ENCODE measurements at regions not wholly inside any gene's neighbourhood (a gene's known extent, or its start where the extent isn't known, plus 50 kb on each side); places are given as distances from the start of the nearest gene placed in this dataset.

GRCh38 chr16:77549876-77550275, 115.0 kb upstream of the ADAMTS18 start:
- DNase-seq (no peak), ATAC-seq (no peak)
- H3K27ac Mint-ChIP-seq: no peak overlapping the region
- TF ChIP-seq, protein P1, sequence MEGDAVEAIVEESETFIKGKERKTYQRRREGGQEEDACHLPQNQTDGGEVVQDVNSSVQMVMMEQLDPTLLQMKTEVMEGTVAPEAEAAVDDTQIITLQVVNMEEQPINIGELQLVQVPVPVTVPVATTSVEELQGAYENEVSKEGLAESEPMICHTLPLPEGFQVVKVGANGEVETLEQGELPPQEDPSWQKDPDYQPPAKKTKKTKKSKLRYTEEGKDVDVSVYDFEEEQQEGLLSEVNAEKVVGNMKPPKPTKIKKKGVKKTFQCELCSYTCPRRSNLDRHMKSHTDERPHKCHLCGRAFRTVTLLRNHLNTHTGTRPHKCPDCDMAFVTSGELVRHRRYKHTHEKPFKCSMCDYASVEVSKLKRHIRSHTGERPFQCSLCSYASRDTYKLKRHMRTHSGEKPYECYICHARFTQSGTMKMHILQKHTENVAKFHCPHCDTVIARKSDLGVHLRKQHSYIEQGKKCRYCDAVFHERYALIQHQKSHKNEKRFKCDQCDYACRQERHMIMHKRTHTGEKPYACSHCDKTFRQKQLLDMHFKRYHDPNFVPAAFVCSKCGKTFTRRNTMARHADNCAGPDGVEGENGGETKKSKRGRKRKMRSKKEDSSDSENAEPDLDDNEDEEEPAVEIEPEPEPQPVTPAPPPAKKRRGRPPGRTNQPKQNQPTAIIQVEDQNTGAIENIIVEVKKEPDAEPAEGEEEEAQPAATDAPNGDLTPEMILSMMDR (IDR thresholded peaks at IDR 0.05): no peak
- intact Hi-C loops (cut with micrococcal nuclease): no loop called here
- peaks cover 3% of the 10 kb centered on the region for H3K27me3 Mint-ChIP-seq
- CTCF ChIA-PET: interaction anchor here (1.1 kb wide), 1 partner anchor 34 kb away, joined by 3 read pairs; no protein-coding TSS in a partner anchor
- no peak overlapping the region for H3K4me3 Mint-ChIP-seq
- H3K4me1 Mint-ChIP-seq (ENCODE audit: low read depth): no peaks in the 10 kb centered on the region
- no peaks in the 10 kb centered on the region for H3K36me3 Mint-ChIP-seq (ENCODE audit: low read depth)
- POLR2A ChIA-PET: no interaction called here
- no peaks in the 10 kb centered on the region for H3K9me3 Mint-ChIP-seq

- Mint-ChIP-seq H3K4me3 (no peak overlapping the region), H3K27ac (no peak overlapping the region), H3K4me1 (ENCODE audit: low read depth) (no peaks in the 10 kb centered on the region), H3K9me3 (no peaks in the 10 kb centered on the region), H3K27me3 (peaks cover 8% of the 10 kb centered on the region), H3K36me3 (ENCODE audit: low read depth) (no peaks in the 10 kb centered on the region)
- ChIA-PET CTCF (no interaction called here), POLR2A (no interaction called here)
- ATAC-seq (no peak), DNase-seq (no peak)
- intact Hi-C loops (cut with micrococcal nuclease): no loop called here
- TF ChIP-seq, protein P1 (IDR thresholded peaks at IDR 0.05): no peak
Measured at GRCh38 chr16:77551357-77551756, 116.5 kb upstream of the ADAMTS18 start.

GRCh38 chr16:77553130-77553529, 118.3 kb upstream of the ADAMTS18 start:
- ATAC-seq: no peak
- TF ChIP-seq, protein P1 (IDR thresholded peaks at IDR 0.05): no peak
- Mint-ChIP-seq H3K9me3 (no peaks in the 10 kb centered on the region), H3K4me3 (no peak overlapping the region), H3K4me1 (ENCODE audit: low read depth) (no peaks in the 10 kb centered on the region), H3K36me3 (ENCODE audit: low read depth) (no peaks in the 10 kb centered on the region), H3K27ac (no peak overlapping the region), H3K27me3 (peaks cover 9% of the 10 kb centered on the region)
- DNase-seq: no peak
- ChIA-PET POLR2A (no interaction called here), CTCF (no interaction called here)
- intact Hi-C loops (cut with micrococcal nuclease): no loop called here

- H3K4me1 Mint-ChIP-seq (ENCODE audit: low read depth): no peaks in the 10 kb centered on the region
- H3K27me3 Mint-ChIP-seq: peaks cover 9% of the 10 kb centered on the region
- no peak overlapping the region for H3K27ac Mint-ChIP-seq
- intact Hi-C loops (cut with micrococcal nuclease): no loop called here
- POLR2A ChIA-PET: no interaction called here
- ATAC-seq (no peak), DNase-seq (no peak)
- CTCF ChIA-PET: interaction anchor here (0.6 kb wide), 1 partner anchor 28 kb away, joined by 3 read pairs; no protein-coding TSS in a partner anchor
- H3K36me3 Mint-ChIP-seq (ENCODE audit: low read depth): no peaks in the 10 kb centered on the region
- TF ChIP-seq, protein P1 (IDR thresholded peaks at IDR 0.05): no peak
- H3K9me3 Mint-ChIP-seq: no peaks in the 10 kb centered on the region
- H3K4me3 Mint-ChIP-seq: no peak overlapping the region
Measured at GRCh38 chr16:77555126-77555525, 120.3 kb upstream of the ADAMTS18 start.

- no peak for ATAC-seq
- Mint-ChIP-seq H3K27me3 (peaks cover 9% of the 10 kb centered on the region), H3K4me3 (no peak overlapping the region), H3K27ac (no peak overlapping the region), H3K4me1 (ENCODE audit: low read depth) (no peaks in the 10 kb centered on the region), H3K9me3 (no peaks in the 10 kb centered on the region), H3K36me3 (ENCODE audit: low read depth) (no peaks in the 10 kb centered on the region)
- no peak for DNase-seq
- TF ChIP-seq, protein P1 (IDR thresholded peaks at IDR 0.05): no peak
- intact Hi-C loops (cut with micrococcal nuclease): no loop called here
- POLR2A ChIA-PET: no interaction called here
- CTCF ChIA-PET: interaction anchor here (0.6 kb wide), 1 partner anchor 28 kb away, joined by 3 read pairs; no protein-coding TSS in a partner anchor
Measured at GRCh38 chr16:77555791-77556190, 121.0 kb upstream of the ADAMTS18 start.

Measured in activated CD8-positive, alpha-beta T cell treated with anti-CD3 and anti-CD28 coated beads for 36 hours (primary cell).